Glutamatergic neuron (in vitro differentiated cells): ENCODE measurements at regions not wholly inside any gene's neighbourhood (a gene's known extent, or its start where the extent isn't known, plus 50 kb on each side); places are given as distances from the start of the nearest gene placed in this dataset.

Experiments
- DNase-seq: peaks from one replicate; pipeline ENCODE4 v3.0.0; 2022
- H3K27ac Mint-ChIP-seq: one replicate; pipeline ENCODE4 v1.8.0; 2020; ENCODE audit warnings: mild to moderate bottlenecking, mixed read lengths, inconsistent platforms; ENCODE audit not compliant: unreplicated experiment
- H3K27me3 Mint-ChIP-seq: one replicate; pipeline ENCODE4 v1.8.0; 2020; ENCODE audit warnings: mild to moderate bottlenecking, moderate library complexity, mixed read lengths, inconsistent platforms; ENCODE audit not compliant: unreplicated experiment
- H3K36me3 Mint-ChIP-seq: one replicate; pipeline ENCODE4 v1.8.0; 2020; ENCODE audit warnings: mild to moderate bottlenecking, mixed read lengths, inconsistent platforms; ENCODE audit not compliant: unreplicated experiment
- H3K4me1 Mint-ChIP-seq: one replicate; pipeline ENCODE4 v1.8.0; 2020; ENCODE audit warnings: mild to moderate bottlenecking, low read depth, mixed read lengths, inconsistent platforms; ENCODE audit not compliant: unreplicated experiment
- H3K4me3 Mint-ChIP-seq: one replicate; pipeline ENCODE4 v1.8.0; 2020; ENCODE audit warnings: mild to moderate bottlenecking, mixed read lengths, inconsistent platforms; ENCODE audit not compliant: unreplicated experiment
- H3K9me3 Mint-ChIP-seq: one replicate; pipeline ENCODE4 v1.8.0; 2020; ENCODE audit warnings: mild to moderate bottlenecking, moderate library complexity, mixed read lengths, inconsistent platforms; ENCODE audit not compliant: unreplicated experiment
- TF ChIP-seq, protein P1 (sequence below): fragments of 200-600 bp; sonication (generic); IDR thresholded peaks from one replicate; pipeline ENCODE4 v1.5.0; 2021; ENCODE audit not compliant: partially characterized antibody, unreplicated experiment

DNA sequence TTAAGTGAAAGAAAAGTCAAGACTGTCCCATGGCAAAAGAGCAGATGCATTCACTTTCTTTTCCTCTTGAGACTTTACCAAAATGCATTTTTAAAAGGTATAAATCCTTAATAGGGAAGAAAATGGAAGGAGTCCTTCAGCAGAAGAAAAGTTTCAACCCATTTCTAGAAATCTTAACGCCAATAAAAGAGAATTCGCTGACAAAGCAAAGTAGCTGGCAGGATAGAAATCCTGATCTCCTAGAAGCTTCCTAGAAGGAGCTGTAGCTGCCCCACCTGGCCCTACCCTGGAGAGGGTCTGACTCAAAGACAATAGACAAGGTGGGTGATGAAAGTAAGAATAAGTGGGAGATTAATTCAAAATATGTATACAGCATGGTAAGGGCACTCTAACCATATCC lies 144.9 kb upstream of the PKDCC start:
- TF ChIP-seq, protein P1, sequence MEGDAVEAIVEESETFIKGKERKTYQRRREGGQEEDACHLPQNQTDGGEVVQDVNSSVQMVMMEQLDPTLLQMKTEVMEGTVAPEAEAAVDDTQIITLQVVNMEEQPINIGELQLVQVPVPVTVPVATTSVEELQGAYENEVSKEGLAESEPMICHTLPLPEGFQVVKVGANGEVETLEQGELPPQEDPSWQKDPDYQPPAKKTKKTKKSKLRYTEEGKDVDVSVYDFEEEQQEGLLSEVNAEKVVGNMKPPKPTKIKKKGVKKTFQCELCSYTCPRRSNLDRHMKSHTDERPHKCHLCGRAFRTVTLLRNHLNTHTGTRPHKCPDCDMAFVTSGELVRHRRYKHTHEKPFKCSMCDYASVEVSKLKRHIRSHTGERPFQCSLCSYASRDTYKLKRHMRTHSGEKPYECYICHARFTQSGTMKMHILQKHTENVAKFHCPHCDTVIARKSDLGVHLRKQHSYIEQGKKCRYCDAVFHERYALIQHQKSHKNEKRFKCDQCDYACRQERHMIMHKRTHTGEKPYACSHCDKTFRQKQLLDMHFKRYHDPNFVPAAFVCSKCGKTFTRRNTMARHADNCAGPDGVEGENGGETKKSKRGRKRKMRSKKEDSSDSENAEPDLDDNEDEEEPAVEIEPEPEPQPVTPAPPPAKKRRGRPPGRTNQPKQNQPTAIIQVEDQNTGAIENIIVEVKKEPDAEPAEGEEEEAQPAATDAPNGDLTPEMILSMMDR = no peak
- H3K4me1 Mint-ChIP-seq = peaks cover 11% of the 10 kb centered on the region
- no peak overlapping the region for H3K4me3 Mint-ChIP-seq
- peaks cover 7% of the 10 kb centered on the region for H3K36me3 Mint-ChIP-seq
- H3K9me3 Mint-ChIP-seq = no peaks in the 10 kb centered on the region
- no peak overlapping the region for H3K27ac Mint-ChIP-seq
- DNase-seq = no peak
- no peaks in the 10 kb centered on the region for H3K27me3 Mint-ChIP-seq

DNA sequence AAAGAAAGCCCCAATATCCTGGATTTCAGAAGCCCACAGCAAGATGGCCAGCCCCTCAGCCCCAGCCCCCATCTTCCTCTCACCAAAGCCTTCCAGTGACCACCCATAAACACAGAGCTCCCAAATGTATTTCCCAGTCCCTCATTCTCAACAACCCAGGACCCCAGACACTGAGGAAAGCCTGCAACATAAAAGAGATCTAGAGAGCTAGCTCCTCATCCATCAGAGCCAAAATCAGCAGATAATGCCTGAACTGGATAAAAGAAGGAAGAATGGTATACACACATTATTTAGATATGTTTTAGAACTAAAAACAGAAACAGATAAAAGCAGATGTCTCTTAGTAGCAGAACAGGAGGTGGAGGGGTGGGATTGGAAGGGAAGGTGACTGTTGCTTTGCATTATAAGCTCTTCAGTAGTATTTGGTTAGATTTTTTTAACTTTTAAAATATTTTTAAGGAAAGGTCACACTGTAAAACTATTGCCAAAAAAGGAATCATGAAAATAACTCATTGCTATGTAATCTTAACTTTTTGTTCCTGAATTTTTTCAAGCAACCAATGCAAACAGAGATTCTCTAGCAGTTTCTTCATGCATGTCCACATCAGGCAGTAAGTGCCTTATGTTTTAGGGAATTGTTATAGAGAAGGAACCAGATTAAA lies 144.2 kb upstream of the PKDCC start:
- Mint-ChIP-seq H3K4me3 (no peak overlapping the region), H3K9me3 (no peaks in the 10 kb centered on the region), H3K27ac (no peak overlapping the region), H3K36me3 (peaks cover 7% of the 10 kb centered on the region), H3K27me3 (no peaks in the 10 kb centered on the region), H3K4me1 (peaks cover 11% of the 10 kb centered on the region)
- TF ChIP-seq, protein P1 = no peak
- no peak for DNase-seq

DNA sequence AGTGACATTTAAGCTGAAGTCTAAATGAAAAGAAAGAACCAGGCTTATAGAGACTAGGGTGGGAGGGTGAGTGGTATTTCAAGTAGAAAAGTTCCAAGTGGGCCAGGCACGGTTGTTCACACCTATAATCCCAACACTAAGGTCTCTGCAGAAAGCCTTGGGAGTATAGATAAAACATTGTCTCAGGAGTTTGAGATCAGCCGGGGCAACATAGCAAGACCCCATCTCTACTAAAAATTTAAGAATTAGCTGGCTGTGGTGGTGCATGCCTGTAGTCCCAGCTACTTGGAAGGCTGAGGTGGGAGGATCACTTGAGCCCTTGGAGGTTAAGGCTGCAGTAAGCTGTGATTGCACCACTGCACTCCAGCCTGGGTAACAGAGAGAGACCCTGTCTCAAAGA lies 143.4 kb upstream of the PKDCC start:
- no peak for DNase-seq
- Mint-ChIP-seq H3K4me1 (peaks cover 11% of the 10 kb centered on the region), H3K9me3 (no peaks in the 10 kb centered on the region), H3K27ac (no peak overlapping the region), H3K36me3 (peaks cover 7% of the 10 kb centered on the region), H3K27me3 (no peaks in the 10 kb centered on the region), H3K4me3 (no peak overlapping the region)
- TF ChIP-seq, protein P1 = no peak

DNA sequence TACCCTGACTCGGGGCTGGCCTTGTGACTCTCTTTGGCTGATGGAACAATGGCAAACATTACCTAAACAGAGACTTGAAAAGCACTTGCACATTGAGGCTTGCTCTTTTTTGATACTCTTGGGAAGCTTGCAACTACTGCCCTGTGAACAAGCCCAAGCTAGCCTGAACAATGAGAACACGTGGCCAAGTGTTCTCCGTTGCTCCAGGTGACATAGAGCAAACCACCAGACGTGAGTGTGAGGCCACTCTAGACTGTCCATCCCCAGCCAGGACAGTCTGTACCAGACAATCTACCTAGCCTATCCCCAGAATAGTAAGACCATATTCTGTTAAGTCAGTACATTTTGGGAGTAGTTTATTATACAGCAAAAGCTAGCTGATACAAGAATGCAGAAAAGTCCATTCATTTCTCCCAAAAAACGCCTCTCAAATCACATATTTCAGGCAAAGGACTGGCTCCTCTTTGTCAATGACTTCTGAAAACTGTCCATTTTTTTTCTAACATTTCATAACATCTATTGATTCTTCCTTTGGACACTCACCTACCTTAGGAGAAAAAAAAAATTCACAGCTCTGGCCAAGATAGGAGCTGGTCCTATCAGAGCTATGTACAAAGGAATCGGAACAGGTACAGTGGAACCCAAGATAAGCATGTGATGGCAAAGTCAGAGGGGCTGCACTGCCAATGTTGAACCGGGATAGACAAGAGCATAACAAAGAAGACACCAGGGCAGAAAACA lies 142.1 kb upstream of the PKDCC start:
- Mint-ChIP-seq H3K27ac (no peak overlapping the region), H3K27me3 (no peaks in the 10 kb centered on the region), H3K9me3 (no peaks in the 10 kb centered on the region), H3K4me3 (no peak overlapping the region), H3K4me1 (peaks cover 15% of the 10 kb centered on the region), H3K36me3 (peaks cover 7% of the 10 kb centered on the region)
- TF ChIP-seq, protein P1 = no peak
- no peak for DNase-seq

DNA sequence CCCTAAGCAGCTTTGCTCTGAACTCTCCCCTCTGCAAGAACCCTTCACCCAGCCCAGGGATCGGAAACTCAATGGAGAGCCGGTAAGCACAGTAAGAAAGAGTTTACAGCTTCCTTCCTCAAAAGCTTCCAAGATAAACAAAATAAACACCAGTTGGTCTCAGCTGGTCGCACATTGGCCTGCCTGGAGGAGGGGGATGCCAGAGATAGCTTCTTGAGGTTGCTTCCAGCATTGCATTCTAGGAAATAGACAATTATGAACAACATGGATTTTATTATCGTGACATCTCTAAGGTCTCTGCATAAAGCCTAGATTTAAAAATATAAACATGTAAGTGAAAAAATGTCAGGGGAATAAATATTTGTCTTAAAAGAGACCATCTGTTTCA lies 141.5 kb upstream of the PKDCC start:
- Mint-ChIP-seq H3K27me3 (no peaks in the 10 kb centered on the region), H3K4me1 (peaks cover 15% of the 10 kb centered on the region), H3K4me3 (no peak overlapping the region), H3K27ac (no peak overlapping the region), H3K36me3 (peaks cover 7% of the 10 kb centered on the region), H3K9me3 (no peaks in the 10 kb centered on the region)
- DNase-seq = no peak
- TF ChIP-seq, protein P1 = no peak
